Heart left ventricle (tissue), 13 donors: ENCODE measurements at regions not wholly inside any gene's neighbourhood (a gene's known extent, or its start where the extent isn't known, plus 50 kb on each side); places are given as distances from the start of the nearest gene placed in this dataset.

Experiments used
- POLR2A ChIP-seq, 2 donors: fragments of 450-650 bp; IDR thresholded peaks; one replicate each; pipeline ENCODE4 v1.6.1; 2017; ENCODE audit warnings: antibody characterized with exemption in 2 of 2, mild to moderate bottlenecking in 2 of 2, moderate library complexity in 2 of 2
- TF ChIP-seq, protein P1 (sequence below), 12 donors: fragments of 200-600 bp; sonication (generic) in 4 of 12; IDR thresholded peaks; one replicate each; pipeline versions ENCODE4 v1.5.0 to v1.8.0; 2018 to 2022; ENCODE audit warnings: antibody characterized with exemption in 12 of 12, mild to moderate bottlenecking in 5 of 12
- donor health status: ischemic (EF 13 %, LVEDD 7.1; RV severe dilation, severe dysfunction).
- donor health status: DM: no; HTN: yes; CAD: no.
- donor health status: DM: no; HTN: no; CAD: no.
- donor health status: ischemic (EF 25% LVEDD 6.9; RV normal size, moderate dysfunction).
- donor health status: ischemic (EF 25% LVEDD 5.7; RV mildly dilated, moderate dysfunction).
- donor health status: ischemic (EF 35%, LVEDD 5.7; RV mildly dilated, moderate dysfunction).
- donor health status: nonischemic (EF 11% LVEDD 7.7; RV severe dilation, severe dysfunction).
- donor health status: DM: yes; HTN: yes; CAD: no.
- donor health status: PGD.
- donor health status: ischemic (EF 29% LVEDD 5.4; RV normal size, mild dysfunction).
- donor health status: nonischemic (EF 23%, LVEDD 6.1; RV moderate dilation, normal function).

GRCh38 chr18:54742659-54743604 is 85.3 kb upstream of the RAB27B start:
- TF ChIP-seq, protein P1, sequence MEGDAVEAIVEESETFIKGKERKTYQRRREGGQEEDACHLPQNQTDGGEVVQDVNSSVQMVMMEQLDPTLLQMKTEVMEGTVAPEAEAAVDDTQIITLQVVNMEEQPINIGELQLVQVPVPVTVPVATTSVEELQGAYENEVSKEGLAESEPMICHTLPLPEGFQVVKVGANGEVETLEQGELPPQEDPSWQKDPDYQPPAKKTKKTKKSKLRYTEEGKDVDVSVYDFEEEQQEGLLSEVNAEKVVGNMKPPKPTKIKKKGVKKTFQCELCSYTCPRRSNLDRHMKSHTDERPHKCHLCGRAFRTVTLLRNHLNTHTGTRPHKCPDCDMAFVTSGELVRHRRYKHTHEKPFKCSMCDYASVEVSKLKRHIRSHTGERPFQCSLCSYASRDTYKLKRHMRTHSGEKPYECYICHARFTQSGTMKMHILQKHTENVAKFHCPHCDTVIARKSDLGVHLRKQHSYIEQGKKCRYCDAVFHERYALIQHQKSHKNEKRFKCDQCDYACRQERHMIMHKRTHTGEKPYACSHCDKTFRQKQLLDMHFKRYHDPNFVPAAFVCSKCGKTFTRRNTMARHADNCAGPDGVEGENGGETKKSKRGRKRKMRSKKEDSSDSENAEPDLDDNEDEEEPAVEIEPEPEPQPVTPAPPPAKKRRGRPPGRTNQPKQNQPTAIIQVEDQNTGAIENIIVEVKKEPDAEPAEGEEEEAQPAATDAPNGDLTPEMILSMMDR (IDR thresholded peaks at IDR 0.05) = no peak
- TF ChIP-seq POLR2A (IDR thresholded peaks at IDR 0.05) = no peak
